ENCODE measurements at regions not wholly inside any gene's neighbourhood (a gene's known extent, or its start where the extent isn't known, plus 50 kb on each side); places are given as distances from the start of the nearest gene placed in this dataset.

DNA sequence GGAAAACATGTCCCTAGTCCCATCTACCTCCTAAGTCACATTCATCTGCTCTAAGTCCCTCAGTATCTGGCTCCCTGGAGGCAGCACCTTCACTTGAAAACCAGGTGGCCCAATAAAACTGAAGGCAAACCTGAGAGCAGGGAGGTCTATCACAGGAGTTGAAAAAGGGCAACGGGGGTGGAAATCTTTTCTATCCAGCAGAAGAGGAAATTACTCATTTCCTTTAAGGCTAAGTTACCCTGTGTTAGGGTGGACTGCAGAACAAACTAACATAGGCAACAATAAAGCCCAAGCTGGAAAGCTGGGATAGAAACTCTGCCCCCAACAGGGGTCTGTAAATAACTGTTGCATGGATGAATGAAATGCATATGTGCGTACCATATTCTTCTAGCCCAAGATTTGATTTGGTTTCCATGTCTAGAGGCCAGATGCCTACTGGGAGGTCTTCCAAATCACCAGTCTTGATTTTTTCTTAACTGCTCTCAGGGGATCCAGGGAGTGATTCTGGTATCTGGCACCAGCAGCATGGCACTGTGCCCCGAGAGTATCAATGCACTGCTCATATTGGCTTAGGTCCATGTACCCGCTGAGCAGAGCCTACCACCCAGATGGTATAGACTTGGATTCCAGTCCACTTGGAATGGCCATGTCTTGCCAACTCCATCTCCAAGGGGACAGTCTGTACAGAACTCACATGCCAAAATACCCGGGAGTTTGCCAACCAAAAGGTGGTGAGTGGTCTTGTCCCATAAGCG lies 350.0 kb upstream of the NCAM1 start:
- 60 to 61% methylated on average over 2 to 4 of the region's 6 CpGs for WGBS, 2 donors (ENCODE audit: low coverage in 1 of 2)
- H3K9me3 ChIP-seq: no peaks in the 10 kb centered on the region
- no peaks in the 10 kb centered on the region for H3K27me3 ChIP-seq
- peaks cover 0 to 22% (median 4%) of the 10 kb centered on the region in 3 donors for H3K4me1 ChIP-seq
- no peak overlapping the region for H3K4me3 ChIP-seq
- ATAC-seq: no peak
- H3K27ac ChIP-seq: no peak overlapping the region
- no peaks in the 10 kb centered on the region for H3K36me3 ChIP-seq
- TF ChIP-seq EP300 (IDR thresholded peaks at IDR 0.05): no peak
- TF ChIP-seq, protein P1, sequence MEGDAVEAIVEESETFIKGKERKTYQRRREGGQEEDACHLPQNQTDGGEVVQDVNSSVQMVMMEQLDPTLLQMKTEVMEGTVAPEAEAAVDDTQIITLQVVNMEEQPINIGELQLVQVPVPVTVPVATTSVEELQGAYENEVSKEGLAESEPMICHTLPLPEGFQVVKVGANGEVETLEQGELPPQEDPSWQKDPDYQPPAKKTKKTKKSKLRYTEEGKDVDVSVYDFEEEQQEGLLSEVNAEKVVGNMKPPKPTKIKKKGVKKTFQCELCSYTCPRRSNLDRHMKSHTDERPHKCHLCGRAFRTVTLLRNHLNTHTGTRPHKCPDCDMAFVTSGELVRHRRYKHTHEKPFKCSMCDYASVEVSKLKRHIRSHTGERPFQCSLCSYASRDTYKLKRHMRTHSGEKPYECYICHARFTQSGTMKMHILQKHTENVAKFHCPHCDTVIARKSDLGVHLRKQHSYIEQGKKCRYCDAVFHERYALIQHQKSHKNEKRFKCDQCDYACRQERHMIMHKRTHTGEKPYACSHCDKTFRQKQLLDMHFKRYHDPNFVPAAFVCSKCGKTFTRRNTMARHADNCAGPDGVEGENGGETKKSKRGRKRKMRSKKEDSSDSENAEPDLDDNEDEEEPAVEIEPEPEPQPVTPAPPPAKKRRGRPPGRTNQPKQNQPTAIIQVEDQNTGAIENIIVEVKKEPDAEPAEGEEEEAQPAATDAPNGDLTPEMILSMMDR (IDR thresholded peaks at IDR 0.05): no peak
- no peak for TF ChIP-seq POLR2AphosphoS5 (IDR thresholded peaks at IDR 0.05)
- TF ChIP-seq POLR2A (IDR thresholded peaks at IDR 0.05): no peak

DNA sequence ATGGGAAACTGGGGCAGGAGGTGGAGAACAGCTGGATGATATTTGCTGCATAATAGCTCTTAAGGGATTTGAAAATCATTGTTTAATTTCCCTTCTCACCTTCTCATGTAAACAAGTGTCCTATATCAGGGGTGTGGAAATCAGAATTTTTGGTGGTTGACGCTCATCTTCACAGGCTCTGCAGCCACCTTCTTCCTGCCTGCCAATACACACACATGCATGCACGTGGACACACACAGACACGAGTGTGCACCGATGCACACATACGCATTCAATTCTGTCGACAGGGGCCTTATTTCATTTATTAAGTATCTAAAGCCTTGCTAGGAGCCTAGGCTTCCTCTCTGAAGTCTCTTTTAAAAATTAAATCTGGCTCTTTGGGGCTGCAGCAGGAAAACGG lies 349.4 kb upstream of the NCAM1 start:
- H3K4me1 ChIP-seq: peaks cover 0 to 22% (median 4%) of the 10 kb centered on the region in 3 donors
- ATAC-seq: no peak
- no peaks in the 10 kb centered on the region for H3K36me3 ChIP-seq
- no peaks in the 10 kb centered on the region for H3K9me3 ChIP-seq
- no peak overlapping the region for H3K4me3 ChIP-seq
- TF ChIP-seq POLR2AphosphoS5 (IDR thresholded peaks at IDR 0.05): no peak
- TF ChIP-seq POLR2A (IDR thresholded peaks at IDR 0.05): no peak
- WGBS, 2 donors (ENCODE audit: low coverage in 1 of 2): 55% methylated on average over 7 of the region's 7 CpGs
- H3K27ac ChIP-seq: no peak overlapping the region
- H3K27me3 ChIP-seq: no peaks in the 10 kb centered on the region

- no peaks in the 10 kb centered on the region for H3K9me3 ChIP-seq
- H3K27ac ChIP-seq: peak overlapping the region in 1 of 4 donors; percentile 29
- peaks cover 0 to 22% (median 4%) of the 10 kb centered on the region in 3 donors for H3K4me1 ChIP-seq
- ATAC-seq: no peak
- H3K4me3 ChIP-seq: no peak overlapping the region
- no peaks in the 10 kb centered on the region for H3K27me3 ChIP-seq
- 86% methylated on average over 2 to 3 of the region's 5 CpGs for WGBS, 2 donors (ENCODE audit: low coverage in 1 of 2)
- H3K36me3 ChIP-seq: no peaks in the 10 kb centered on the region
- no peak for TF ChIP-seq EP300 (IDR thresholded peaks at IDR 0.05)
- TF ChIP-seq, protein P1 (IDR thresholded peaks at IDR 0.05): no peak
- no peak for TF ChIP-seq POLR2AphosphoS5 (IDR thresholded peaks at IDR 0.05)
- no peak for TF ChIP-seq POLR2A (IDR thresholded peaks at IDR 0.05)
These were observed 348.9 kb upstream of the NCAM1 start for GRCh38 chr11:112612250-112612849.

GRCh38 chr11:112613051-112613972 lies 347.9 kb upstream of the NCAM1 start:
- TF ChIP-seq EP300 (IDR thresholded peaks at IDR 0.05) (no peak), POLR2AphosphoS5 (IDR thresholded peaks at IDR 0.05) (peak; percentile 57)
- peak overlapping the region in 1 of 4 donors; percentile 29 for H3K27ac ChIP-seq
- no peaks in the 10 kb centered on the region for H3K9me3 ChIP-seq
- peak; percentile 35 for ATAC-seq
- no peaks in the 10 kb centered on the region for H3K36me3 ChIP-seq
- H3K4me3 ChIP-seq: no peak overlapping the region
- H3K4me1 ChIP-seq: peaks cover 0 to 22% (median 4%) of the 10 kb centered on the region in 3 donors
- WGBS, 2 donors (ENCODE audit: low coverage in 1 of 2): 24 to 39% methylated on average over 3 to 4 of the region's 8 CpGs
- no peaks in the 10 kb centered on the region for H3K27me3 ChIP-seq

- Histone ChIP-seq H3K4me1 (peaks cover 0 to 22% (median 4%) of the 10 kb centered on the region in 3 donors), H3K27me3 (no peaks in the 10 kb centered on the region), H3K4me3 (no peak overlapping the region), H3K9me3 (no peaks in the 10 kb centered on the region), H3K36me3 (no peaks in the 10 kb centered on the region), H3K27ac (no peak overlapping the region)
- TF ChIP-seq EP300 (IDR thresholded peaks at IDR 0.05): no peak
- ATAC-seq: no peak
- WGBS, 2 donors (ENCODE audit: low coverage in 1 of 2): 83 to 90% methylated on average over 1 of the region's 1 CpG
These were observed 346.6 kb upstream of the NCAM1 start for GRCh38 chr11:112614605-112615004.

DNA sequence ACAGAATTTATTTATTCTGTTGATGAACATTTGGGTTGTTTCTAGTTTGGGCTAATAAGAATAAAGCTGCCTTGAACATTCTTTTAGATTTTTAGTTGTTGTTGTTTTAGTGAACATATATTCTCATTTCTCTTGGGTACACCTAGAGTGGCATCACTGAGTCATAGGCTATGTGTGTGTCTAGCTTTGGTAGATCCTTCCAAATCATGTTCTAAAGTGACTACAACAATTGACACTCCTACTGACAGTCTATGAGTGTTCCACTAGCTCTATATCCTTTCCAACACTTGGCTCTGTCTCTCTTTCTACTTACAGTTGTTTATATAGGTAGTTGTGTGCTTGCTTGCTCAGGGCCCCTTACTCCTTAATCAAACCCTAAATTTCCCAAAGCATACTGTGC lies 346.0 kb upstream of the NCAM1 start:
- H3K36me3 ChIP-seq: no peaks in the 10 kb centered on the region
- H3K27me3 ChIP-seq: no peaks in the 10 kb centered on the region
- no peaks in the 10 kb centered on the region for H3K9me3 ChIP-seq
- H3K27ac ChIP-seq: no peak overlapping the region
- TF ChIP-seq POLR2A (IDR thresholded peaks at IDR 0.05) (no peak), EP300 (IDR thresholded peaks at IDR 0.05) (no peak)
- TF ChIP-seq, protein P1 (IDR thresholded peaks at IDR 0.05): no peak
- no peak overlapping the region for H3K4me3 ChIP-seq
- ATAC-seq: no peak
- peaks cover 0 to 22% (median 4%) of the 10 kb centered on the region in 3 donors for H3K4me1 ChIP-seq
